COLO829 (cell line): ENCODE measurements at regions not wholly inside any gene's neighbourhood (a gene's known extent, or its start where the extent isn't known, plus 50 kb on each side); places are given as distances from the start of the nearest gene placed in this dataset.
A peak's percentile ranks its signal among the peaks of the same experiment; 100 is the strongest.
"Not testable (repeated sequence)": the region's sequence is repeated elsewhere in the genome, so short reads cannot be mapped to it uniquely, and the experiment has no call there.

ENCODE experiments used
- DNase-seq: peaks from one replicate; pipeline ENCODE4 v3.0.0; 2012; ENCODE audit warnings: low spot score

- no peak for DNase-seq
Measured at GRCh38 chrX:6990552-6991193, 156.8 kb upstream of the STS start.

DNA sequence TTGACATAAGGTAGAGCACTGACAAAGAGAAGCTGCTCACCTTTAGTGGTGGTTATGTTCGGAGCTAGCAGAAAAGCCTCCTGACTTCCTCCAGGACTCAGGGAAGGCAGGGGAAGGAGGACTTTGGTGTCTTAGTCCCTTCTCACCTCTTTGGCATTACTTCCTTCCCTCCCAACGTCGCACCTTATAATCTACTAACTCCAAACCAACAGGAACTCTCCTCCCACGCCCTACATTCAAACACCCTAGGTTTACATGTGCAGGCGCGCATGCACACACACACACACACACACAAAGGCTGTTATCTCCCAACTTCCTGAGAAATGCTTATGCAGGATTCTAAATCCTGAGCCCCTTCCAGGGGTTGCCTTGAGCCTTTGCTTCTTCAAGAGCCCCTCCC, 157.7 kb upstream of the STS start:
- DNase-seq: no peak

GRCh38 chrX:6988694-6989093, 158.8 kb upstream of the STS start:
- not testable (repeated sequence) for DNase-seq

- no peak for DNase-seq
Measured at GRCh38 chrX:6986915-6987314, 160.6 kb upstream of the STS start.

- DNase-seq: no peak
Measured at GRCh38 chrX:6985537-6985936, 162.0 kb upstream of the STS start.

GRCh38 chrX:6983207-6983955, 164.1 kb upstream of the STS start:
- DNase-seq: peak; percentile 6

DNA sequence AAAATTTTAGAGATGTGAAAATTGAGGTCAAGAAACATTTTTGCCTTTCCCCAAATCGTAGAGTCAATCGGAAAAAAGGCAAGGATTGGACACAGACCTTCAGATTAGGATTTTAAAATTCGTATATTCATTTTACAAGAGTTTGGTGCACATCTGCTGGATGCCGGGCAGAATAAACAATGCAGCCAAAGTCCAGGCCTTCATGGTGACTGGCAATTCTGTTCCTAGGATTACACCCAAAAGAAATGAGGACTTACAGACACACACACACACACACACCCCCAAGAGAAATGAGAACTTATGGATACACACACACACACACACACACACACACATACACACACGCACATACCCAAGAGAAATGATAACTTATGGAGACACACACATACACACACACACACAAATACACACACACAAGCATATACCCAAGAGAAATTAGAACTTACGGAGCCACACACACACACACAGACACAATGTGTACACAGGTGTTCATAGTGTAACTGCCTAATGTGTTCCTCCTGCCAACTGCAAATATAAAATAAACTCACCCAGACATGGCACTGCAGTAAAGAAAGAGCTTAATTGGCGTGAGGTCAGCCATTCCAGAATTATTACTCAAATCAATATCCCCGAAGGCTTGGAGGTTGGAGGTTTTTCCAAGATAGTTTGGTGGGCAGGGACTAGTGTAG, 165.7 kb upstream of the STS start:
- DNase-seq: no peak

GRCh38 chrX:6980981-6981380, 166.5 kb upstream of the STS start:
- DNase-seq: no peak

DNA sequence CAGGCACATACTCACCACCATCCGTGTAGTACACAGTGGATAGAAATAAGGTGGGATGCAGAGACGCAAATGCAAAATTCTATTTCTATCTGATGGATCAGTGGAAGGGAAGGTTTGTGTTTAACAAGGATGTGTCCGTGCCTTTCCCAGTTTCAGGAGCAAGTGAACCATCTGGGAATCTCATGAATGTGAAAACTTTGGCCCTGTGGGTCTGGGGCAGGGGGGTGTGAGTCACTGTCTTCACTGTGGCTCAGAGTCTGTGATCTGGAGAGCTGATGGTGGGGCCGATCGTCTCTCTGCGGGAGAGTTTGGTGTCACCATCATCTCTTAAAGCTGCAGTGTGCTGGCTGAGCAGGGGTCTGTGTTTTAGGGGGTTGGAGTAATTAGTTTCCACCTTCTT, 179.3 kb upstream of the STS start:
- no peak for DNase-seq

DNA sequence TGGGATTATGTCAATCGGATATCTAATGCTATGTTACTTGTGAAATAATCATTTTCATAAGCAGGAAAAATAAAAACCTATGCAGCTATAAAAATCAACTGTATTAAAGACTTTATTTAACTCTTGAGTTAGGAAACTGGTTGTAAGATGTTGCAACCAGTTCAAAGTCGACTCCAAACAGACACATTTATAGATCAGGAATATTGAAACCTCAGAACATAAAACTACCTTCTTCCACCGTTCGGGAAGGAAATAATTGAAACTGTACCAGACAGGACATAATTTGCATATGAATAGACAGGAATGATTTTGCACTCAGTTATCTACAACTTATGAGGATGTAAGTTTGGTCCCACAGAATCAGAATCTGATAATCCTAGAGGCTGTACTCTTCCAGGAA, 181.8 kb upstream of the STS start:
- DNase-seq: no peak

GRCh38 chrX:6962006-6962355, 185.5 kb upstream of the STS start:
- DNase-seq: no peak

DNA sequence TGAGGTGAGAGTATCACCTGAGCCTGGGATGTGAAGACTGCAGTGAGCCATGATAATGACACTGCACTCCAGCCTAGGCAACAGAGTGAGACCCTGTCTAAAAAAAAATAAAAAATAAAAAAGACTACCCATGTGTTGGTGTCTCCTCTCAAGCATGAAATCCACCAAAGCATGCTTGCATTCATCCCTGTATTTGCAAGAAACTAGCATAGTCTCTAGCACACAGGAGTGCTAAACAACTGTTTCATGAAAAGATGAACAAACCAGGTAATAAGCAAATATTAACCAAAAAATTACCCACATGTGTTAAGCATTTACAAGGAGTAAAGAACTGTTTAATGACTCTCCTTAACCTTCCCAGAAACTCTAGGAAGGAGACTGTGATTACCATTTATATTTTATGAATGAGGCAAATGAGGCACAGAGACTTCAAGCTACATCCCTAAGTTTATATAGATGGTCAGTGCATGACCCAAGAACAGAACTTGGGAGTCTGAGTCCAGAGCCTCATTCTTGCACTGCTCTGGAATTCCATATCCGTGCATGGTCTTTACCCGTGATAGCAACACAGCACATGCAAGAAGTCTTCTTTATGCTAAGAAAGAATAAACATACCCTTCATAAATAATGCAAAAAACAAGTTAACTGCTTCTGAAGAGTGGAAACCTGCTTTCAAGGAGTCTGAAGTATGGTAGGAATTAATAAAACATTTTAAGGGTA, 186.1 kb upstream of the STS start:
- DNase-seq: no peak

DNA sequence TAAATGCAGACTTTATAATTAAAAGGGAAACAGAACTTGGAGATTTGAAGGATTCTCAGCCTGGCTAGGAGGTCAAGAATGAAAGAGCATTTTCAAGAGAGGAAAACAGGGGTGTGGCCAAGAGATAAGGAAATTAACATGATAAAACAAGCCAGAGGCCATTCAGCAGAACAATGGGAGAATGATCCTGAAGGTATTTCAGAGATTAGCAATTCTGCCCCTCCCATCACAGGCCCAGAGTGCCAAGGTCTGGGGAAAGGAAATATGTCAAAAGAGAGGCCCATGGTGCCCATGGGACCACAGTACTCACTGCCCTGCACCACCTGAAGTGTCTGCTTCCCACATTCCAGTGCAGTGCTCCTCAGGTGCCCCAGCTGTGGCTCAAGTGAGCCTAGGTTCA, 188.5 kb upstream of the STS start:
- DNase-seq: no peak

DNA sequence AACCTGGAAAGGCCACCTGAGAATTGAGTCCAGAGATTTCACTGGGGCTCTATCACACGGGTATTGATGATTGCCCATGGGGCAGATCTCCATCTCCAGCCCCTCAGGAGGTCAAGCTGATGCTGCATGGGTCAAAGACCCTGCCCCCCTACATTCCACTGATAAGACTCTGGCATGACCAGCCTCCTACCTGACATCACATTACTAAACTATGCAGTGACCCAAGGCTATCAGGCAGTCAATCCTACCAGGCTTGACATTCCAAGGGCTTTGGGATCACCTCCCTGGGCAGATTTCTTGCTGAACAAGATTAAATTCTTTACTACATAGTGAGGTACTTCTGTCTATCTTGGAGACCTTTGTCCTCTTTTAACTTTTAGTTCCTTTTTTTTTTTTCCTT, 192.7 kb upstream of the STS start:
- DNase-seq: no peak

DNA sequence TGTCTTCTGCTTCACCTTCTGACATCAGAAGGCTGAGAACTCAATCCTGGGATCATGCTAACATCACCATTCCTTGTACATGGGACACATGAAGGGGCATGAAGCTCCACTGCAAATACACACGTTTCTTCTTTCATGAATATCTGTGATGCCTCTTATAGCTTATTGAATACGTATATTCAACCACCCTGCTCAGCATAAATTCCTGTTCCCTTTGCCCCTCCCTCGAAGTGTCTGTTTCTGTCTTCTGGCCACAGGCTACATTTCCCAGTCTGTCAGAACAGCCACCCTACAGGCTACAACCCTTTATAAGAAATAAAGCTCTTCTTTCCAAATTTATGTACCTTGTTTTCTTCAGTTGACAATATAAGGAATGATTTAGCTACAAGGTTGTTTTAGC, 201.3 kb upstream of the STS start:
- no peak for DNase-seq

- no peak for DNase-seq
Measured at GRCh38 chrX:6941041-6941440, 206.5 kb upstream of the STS start.

GRCh38 chrX:6932942-6933341, 214.6 kb upstream of the STS start:
- DNase-seq: not testable (repeated sequence)

DNA sequence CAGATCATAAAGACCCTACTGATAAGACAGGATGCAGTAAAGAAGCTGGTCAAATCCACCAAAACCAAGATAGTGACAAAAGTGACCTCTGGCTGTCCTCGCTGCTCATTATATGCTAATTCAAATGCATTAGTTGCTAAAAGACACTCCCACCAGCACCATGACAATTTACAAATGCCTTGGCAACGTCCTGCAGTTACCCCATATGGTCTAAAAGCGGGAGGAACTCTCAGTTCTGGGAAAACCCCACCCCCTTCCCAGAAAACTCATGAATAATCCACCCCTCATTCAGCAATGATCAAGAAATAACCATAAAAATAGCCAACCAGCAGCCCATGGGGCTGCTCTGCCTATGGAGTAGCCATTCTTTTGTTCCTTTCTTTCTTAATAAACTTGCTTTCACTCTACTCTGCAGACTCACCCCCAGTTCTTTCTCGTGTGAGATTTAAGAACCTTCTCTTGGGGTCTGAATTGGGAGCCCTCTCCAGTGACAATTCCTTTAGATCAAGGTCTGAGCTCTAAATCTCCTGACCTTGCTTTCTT, 217.1 kb upstream of the STS start:
- DNase-seq: no peak

DNA sequence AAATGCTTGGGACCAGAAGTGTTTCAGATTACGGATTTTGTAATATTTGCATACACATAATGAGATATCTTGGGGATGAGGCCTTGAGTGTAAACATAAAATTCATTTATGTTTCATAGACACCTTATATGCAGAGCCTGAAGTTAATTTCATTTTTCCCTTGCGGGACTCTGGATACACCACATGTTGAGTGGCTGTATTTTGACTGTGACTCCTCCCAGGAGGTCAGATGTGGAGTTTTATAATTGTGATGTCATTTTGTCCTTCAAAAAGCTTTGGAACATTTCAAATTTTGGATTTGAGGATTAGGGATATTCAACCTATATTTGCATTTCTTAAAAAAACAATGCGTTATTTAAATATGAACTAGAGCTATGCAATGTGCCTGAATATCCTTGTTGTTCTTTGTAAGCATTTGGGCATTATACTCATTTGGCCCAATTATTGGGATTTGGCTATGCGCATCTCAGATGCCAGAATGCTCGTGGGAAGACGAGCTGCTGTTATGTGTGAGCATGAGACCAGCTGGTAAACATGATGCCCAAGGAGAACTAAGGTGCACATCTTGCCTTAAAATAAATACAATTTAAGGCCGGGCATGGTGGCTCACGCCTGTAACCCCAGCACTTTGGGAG, 223.0 kb upstream of the STS start:
- DNase-seq: no peak

DNA sequence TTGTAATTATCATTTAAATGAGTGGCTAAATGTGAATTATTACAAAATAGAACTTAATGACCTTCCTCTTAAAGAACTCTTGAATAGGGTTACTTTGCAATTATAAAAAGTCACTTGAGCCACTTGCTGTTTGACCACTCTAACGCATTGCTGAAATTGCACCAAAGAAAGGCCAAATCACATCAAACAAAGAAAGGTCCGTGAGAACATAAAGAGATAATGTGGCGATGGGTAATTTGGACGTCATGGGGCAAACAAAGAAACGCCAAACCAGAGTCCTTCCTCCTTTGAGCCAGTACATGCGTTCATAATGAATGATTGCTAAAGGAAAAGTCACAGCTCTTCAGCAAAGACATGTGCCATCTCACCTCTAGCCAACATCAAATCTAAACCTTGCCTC, 229.8 kb upstream of the STS start:
- no peak for DNase-seq

DNA sequence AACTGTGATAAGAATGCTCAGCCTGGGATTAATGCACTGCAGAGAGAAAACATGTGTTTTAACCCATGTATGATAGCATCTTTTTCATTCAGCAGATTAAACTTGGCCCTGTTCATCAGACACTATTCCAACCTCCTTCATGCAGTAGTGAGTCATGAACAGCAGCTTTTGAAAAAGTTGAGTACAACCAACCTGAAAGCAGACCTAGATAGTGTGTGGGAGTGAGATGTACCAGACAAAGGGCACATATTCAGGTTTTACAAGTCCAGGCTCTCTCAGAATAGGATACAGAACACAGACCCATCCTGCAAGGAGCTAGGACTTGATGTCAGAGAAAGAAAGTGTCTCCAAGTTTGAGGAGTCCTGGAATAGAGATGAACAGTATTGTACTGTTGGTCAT, 237.3 kb upstream of the STS start:
- no peak for DNase-seq

- DNase-seq: no peak
Measured at GRCh38 chrX:6909396-6909795, 238.1 kb upstream of the STS start.
